ENCODE measurements at regions not wholly inside any gene's neighbourhood (a gene's known extent, or its start where the extent isn't known, plus 50 kb on each side); places are given as distances from the start of the nearest gene placed in this dataset.

DNA sequence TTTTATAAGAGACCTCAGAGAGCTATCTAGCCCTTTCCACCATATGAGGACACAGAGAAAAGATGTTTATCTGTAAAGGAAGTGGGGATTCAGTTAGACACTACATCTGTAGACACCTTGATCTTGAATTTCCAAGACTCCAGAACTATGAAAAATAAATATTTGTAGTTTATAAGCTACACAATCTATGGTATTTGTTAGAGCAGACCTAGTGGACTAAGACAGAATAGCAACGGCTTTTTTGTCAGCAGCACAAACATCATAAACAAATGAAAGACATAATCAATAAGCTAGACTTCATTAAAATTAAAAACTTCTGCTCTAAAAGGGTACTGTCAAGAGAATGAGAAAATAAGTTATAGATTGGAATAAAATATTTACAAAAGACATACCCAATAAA lies 810.1 kb downstream of the FSCB start:
- TF ChIP-seq, protein P1, sequence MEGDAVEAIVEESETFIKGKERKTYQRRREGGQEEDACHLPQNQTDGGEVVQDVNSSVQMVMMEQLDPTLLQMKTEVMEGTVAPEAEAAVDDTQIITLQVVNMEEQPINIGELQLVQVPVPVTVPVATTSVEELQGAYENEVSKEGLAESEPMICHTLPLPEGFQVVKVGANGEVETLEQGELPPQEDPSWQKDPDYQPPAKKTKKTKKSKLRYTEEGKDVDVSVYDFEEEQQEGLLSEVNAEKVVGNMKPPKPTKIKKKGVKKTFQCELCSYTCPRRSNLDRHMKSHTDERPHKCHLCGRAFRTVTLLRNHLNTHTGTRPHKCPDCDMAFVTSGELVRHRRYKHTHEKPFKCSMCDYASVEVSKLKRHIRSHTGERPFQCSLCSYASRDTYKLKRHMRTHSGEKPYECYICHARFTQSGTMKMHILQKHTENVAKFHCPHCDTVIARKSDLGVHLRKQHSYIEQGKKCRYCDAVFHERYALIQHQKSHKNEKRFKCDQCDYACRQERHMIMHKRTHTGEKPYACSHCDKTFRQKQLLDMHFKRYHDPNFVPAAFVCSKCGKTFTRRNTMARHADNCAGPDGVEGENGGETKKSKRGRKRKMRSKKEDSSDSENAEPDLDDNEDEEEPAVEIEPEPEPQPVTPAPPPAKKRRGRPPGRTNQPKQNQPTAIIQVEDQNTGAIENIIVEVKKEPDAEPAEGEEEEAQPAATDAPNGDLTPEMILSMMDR (tag by site-specific recombination; IDR thresholded peaks at IDR 0.05), result no peak
- TF ChIP-seq ZNF473 (tag by site-specific recombination; IDR thresholded peaks at IDR 0.05), result no peak
- no peak for TF ChIP-seq ZNF549 (tag by site-specific recombination; IDR thresholded peaks at IDR 0.05)
- TF ChIP-seq ZNF37A (tag by site-specific recombination; IDR thresholded peaks at IDR 0.05), result no peak
- no peak for TF ChIP-seq SP3 (tag by site-specific recombination; IDR thresholded peaks at IDR 0.05)
- TF ChIP-seq ZFP37 (tag by site-specific recombination; IDR thresholded peaks at IDR 0.05), result no peak
- TF ChIP-seq, protein P2, sequence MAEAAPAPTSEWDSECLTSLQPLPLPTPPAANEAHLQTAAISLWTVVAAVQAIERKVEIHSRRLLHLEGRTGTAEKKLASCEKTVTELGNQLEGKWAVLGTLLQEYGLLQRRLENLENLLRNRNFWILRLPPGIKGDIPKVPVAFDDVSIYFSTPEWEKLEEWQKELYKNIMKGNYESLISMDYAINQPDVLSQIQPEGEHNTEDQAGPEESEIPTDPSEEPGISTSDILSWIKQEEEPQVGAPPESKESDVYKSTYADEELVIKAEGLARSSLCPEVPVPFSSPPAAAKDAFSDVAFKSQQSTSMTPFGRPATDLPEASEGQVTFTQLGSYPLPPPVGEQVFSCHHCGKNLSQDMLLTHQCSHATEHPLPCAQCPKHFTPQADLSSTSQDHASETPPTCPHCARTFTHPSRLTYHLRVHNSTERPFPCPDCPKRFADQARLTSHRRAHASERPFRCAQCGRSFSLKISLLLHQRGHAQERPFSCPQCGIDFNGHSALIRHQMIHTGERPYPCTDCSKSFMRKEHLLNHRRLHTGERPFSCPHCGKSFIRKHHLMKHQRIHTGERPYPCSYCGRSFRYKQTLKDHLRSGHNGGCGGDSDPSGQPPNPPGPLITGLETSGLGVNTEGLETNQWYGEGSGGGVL (tag by site-specific recombination; IDR thresholded peaks at IDR 0.05), result no peak
- TF ChIP-seq ZNF146 (tag by site-specific recombination; IDR thresholded peaks at IDR 0.05), result no peak
- no peak for TF ChIP-seq ZBTB48 (tag by site-specific recombination; IDR thresholded peaks at IDR 0.05)
- TF ChIP-seq, protein P3, sequence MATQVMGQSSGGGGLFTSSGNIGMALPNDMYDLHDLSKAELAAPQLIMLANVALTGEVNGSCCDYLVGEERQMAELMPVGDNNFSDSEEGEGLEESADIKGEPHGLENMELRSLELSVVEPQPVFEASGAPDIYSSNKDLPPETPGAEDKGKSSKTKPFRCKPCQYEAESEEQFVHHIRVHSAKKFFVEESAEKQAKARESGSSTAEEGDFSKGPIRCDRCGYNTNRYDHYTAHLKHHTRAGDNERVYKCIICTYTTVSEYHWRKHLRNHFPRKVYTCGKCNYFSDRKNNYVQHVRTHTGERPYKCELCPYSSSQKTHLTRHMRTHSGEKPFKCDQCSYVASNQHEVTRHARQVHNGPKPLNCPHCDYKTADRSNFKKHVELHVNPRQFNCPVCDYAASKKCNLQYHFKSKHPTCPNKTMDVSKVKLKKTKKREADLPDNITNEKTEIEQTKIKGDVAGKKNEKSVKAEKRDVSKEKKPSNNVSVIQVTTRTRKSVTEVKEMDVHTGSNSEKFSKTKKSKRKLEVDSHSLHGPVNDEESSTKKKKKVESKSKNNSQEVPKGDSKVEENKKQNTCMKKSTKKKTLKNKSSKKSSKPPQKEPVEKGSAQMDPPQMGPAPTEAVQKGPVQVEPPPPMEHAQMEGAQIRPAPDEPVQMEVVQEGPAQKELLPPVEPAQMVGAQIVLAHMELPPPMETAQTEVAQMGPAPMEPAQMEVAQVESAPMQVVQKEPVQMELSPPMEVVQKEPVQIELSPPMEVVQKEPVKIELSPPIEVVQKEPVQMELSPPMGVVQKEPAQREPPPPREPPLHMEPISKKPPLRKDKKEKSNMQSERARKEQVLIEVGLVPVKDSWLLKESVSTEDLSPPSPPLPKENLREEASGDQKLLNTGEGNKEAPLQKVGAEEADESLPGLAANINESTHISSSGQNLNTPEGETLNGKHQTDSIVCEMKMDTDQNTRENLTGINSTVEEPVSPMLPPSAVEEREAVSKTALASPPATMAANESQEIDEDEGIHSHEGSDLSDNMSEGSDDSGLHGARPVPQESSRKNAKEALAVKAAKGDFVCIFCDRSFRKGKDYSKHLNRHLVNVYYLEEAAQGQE (tag by site-specific recombination; IDR thresholded peaks at IDR 0.05), result no peak
- TF ChIP-seq, protein P4, sequence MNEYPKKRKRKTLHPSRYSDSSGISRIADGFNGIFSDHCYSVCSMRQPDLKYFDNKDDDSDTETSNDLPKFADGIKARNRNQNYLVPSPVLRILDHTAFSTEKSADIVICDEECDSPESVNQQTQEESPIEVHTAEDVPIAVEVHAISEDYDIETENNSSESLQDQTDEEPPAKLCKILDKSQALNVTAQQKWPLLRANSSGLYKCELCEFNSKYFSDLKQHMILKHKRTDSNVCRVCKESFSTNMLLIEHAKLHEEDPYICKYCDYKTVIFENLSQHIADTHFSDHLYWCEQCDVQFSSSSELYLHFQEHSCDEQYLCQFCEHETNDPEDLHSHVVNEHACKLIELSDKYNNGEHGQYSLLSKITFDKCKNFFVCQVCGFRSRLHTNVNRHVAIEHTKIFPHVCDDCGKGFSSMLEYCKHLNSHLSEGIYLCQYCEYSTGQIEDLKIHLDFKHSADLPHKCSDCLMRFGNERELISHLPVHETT (tag by site-specific recombination; IDR thresholded peaks at IDR 0.05), result no peak
- TF ChIP-seq ZFHX2 (tag by site-specific recombination; conservative IDR thresholded peaks at IDR 0.05), result no peak
- TF ChIP-seq ZBTB7A (tag by site-specific recombination; IDR thresholded peaks at IDR 0.05; ENCODE audit: low read depth), result no peak

Measured in HEK293 (cell line).